K562 (cell line): ENCODE measurements at regions not wholly inside any gene's neighbourhood (a gene's known extent, or its start where the extent isn't known, plus 50 kb on each side); places are given as distances from the start of the nearest gene placed in this dataset.

Source experiments
- C11orf30 ChIP-seq: fragments of 450-650 bp; IDR thresholded peaks from 2 replicates; pipeline ENCODE4 v1.6.1; 2016; ENCODE audit warnings: low read depth, mild to moderate bottlenecking
- MXI1 ChIP-seq: IDR thresholded peaks from 2 replicates; pipeline ENCODE4 v1.6.1; 2011; ENCODE audit warnings: low read depth, mild to moderate bottlenecking, improper control_type of control experiment, low read length
- POLR2A ChIP-seq: fragments of 450-650 bp; conservative IDR thresholded peaks from 2 replicates; pipeline ENCODE4 v1.6.1; 2016
- POLR2AphosphoS5 ChIP-seq: IDR thresholded peaks from 2 replicates; pipeline ENCODE4 v1.6.1; 2011; ENCODE audit warnings: mild to moderate bottlenecking, low read depth, low read length, moderate library complexity; ENCODE audit not compliant: control insufficient read depth, insufficient read depth
- TBP ChIP-seq: optimal IDR thresholded peaks from 2 replicates; pipeline ENCODE3; 2011; ENCODE audit warnings: low read depth, low read length, improper control_type of control experiment
- ZBTB49 ChIP-seq: sonication (generic); formaldehyde crosslinking; IDR thresholded peaks from 2 replicates; pipeline ENCODE4 v1.8.0; 2022; ENCODE audit warnings: missing genetic modification reagents, mild to moderate bottlenecking, borderline replicate concordance
- ZFP1 ChIP-seq: fragments of 450-650 bp; formaldehyde crosslinking; IDR thresholded peaks from 2 replicates; pipeline ENCODE4 v1.4.0; 2020; ENCODE audit warnings: mild to moderate bottlenecking, mixed read lengths
- ZNF224 ChIP-seq: sonication (generic); formaldehyde crosslinking; IDR thresholded peaks from 2 replicates; pipeline ENCODE4 v1.8.0; 2022; ENCODE audit warnings: mild to moderate bottlenecking, missing genetic modification reagents
- TF ChIP-seq, protein P1 (sequence below): sonication (generic); formaldehyde crosslinking; IDR thresholded peaks from 2 replicates; pipeline ENCODE4 v1.8.0; 2023; ENCODE audit warnings: mild to moderate bottlenecking, missing genetic modification reagents

GRCh38 chr6:8539453-8539852, 104.1 kb upstream of the SLC35B3 start:
- no peak for TF ChIP-seq ZNF224 (CRISPR knock-in tag)
- no peak for TF ChIP-seq POLR2A
- no peak for TF ChIP-seq POLR2AphosphoS5
- TF ChIP-seq TBP, result no peak
- TF ChIP-seq, protein P1, sequence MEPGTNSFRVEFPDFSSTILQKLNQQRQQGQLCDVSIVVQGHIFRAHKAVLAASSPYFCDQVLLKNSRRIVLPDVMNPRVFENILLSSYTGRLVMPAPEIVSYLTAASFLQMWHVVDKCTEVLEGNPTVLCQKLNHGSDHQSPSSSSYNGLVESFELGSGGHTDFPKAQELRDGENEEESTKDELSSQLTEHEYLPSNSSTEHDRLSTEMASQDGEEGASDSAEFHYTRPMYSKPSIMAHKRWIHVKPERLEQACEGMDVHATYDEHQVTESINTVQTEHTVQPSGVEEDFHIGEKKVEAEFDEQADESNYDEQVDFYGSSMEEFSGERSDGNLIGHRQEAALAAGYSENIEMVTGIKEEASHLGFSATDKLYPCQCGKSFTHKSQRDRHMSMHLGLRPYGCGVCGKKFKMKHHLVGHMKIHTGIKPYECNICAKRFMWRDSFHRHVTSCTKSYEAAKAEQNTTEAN, result no peak
- no peak for TF ChIP-seq MXI1
- no peak for TF ChIP-seq ZFP1 (CRISPR knock-in tag)
- TF ChIP-seq ZBTB49 (CRISPR knock-in tag), result no peak
- no peak for TF ChIP-seq C11orf30
